B cell (primary cell): ENCODE measurements at regions not wholly inside any gene's neighbourhood (a gene's known extent, or its start where the extent isn't known, plus 50 kb on each side); places are given as distances from the start of the nearest gene placed in this dataset.

Source experiments
- ATAC-seq: fragments of 200-7000 bp; cut with Tn5 transposase; one replicate; pipeline ENCODE4 v1.10.0; 2021; ENCODE audit warnings: low read depth, mild to moderate bottlenecking, moderate number of reproducible peaks, moderate library complexity
- CTCF ChIA-PET: fragments of 350-600 bp; sonication (Branson Sonifier 250); formaldehyde crosslinking; loops from one replicate; lab custom pipeline; 2021; ENCODE audit warnings: antibody characterized with exemption, inconsistent platforms; lab: Charles Lee
- POLR2A ChIA-PET: fragments of 350-600 bp; sonication (Branson Sonifier 250); formaldehyde crosslinking; loops from one replicate; lab custom pipeline; 2021; ENCODE audit warnings: antibody characterized with exemption; lab: Charles Lee
- DNase-seq: peaks from one replicate; pipeline ENCODE4 v3.0.0; 2013
- H2AFZ ChIP-seq: 2 replicates; pipeline ENCODE4 v1.6.1; 2012; ENCODE audit warnings: mild to moderate bottlenecking, low read depth, low read length; ENCODE audit not compliant: insufficient read depth, poor library complexity, severe bottlenecking
- H3K27ac ChIP-seq, 2 donors: 1 replicate in 1 of 2; 2 replicates in 1 of 2; pipeline ENCODE4 v1.5.1; 2012 to 2013; ENCODE audit warnings: low read length in 2 of 2, mild to moderate bottlenecking in 2 of 2, moderate library complexity in 1 of 2
- H3K27me3 ChIP-seq, 4 experiments: fragments of 200-600 bp in 1 of 4; sonication (generic) in 1 of 4; replicated peaks in 1 of 4; 1 replicate in 2 of 4; 2 replicates in 2 of 4; pipeline versions ENCODE4 v1.6.1 to v1.7.0; 2013 to 2016; ENCODE audit warnings: low read length in 3 of 4, mild to moderate bottlenecking in 2 of 4, mixed read lengths in 1 of 4, moderate library complexity in 1 of 4; ENCODE audit not compliant: insufficient read depth in 4 of 4, control insufficient read depth in 3 of 4; ENCODE audit errors: control extremely low read depth in 1 of 4
- H3K36me3 ChIP-seq, 2 experiments: replicated peaks in 1 of 2; 1 replicate in 1 of 2; 2 replicates in 1 of 2; pipeline versions ENCODE4 v1.6.1 to v1.7.1; 2013; ENCODE audit warnings: low read length in 1 of 2; ENCODE audit not compliant: insufficient read depth in 2 of 2, control insufficient read depth in 1 of 2; ENCODE audit errors: control extremely low read depth in 1 of 2, extremely low read depth in 1 of 2
- H3K4me1 ChIP-seq, 2 donors: fragments of 200-600 bp in 1 of 2; sonication (generic) in 1 of 2; 1 replicate in 1 of 2; 2 replicates in 1 of 2; pipeline versions ENCODE4 v1.5.1 to v1.6.1; 2013 to 2017; ENCODE audit warnings: low read length in 2 of 2; ENCODE audit not compliant: control insufficient read depth in 2 of 2, insufficient read depth in 2 of 2
- H3K4me2 ChIP-seq: replicated peaks from 2 replicates; pipeline ENCODE3; 2012; ENCODE audit warnings: mild to moderate bottlenecking, low read depth, low read length; ENCODE audit not compliant: poor library complexity, severe bottlenecking
- H3K4me3 ChIP-seq, 5 experiments: fragments of 200-600 bp in 1 of 5; sonication (generic) in 1 of 5; 1 replicate in 3 of 5; 2 replicates in 2 of 5; pipeline versions ENCODE4 v1.5.1 to v1.7.0; 2011 to 2016; ENCODE audit warnings: low read length in 4 of 5, mild to moderate bottlenecking in 4 of 5, low read depth in 2 of 5, control low read depth in 1 of 5, moderate library complexity in 1 of 5; ENCODE audit not compliant: insufficient read depth in 1 of 5; ENCODE audit errors: control extremely low read depth in 1 of 5, extremely low read depth in 1 of 5
- H3K79me2 ChIP-seq: fragments of 200-600 bp; sonication (generic); one replicate; pipeline ENCODE4 v1.6.0; 2016; ENCODE audit warnings: low read length; ENCODE audit not compliant: control insufficient read depth, insufficient read depth
- H3K9ac ChIP-seq: fragments of 200-600 bp; sonication (generic); 2 replicates; pipeline ENCODE4 v1.6.1; 2017; ENCODE audit warnings: mild to moderate bottlenecking, low read length, moderate library complexity
- H3K9me3 ChIP-seq, 3 donors: one replicate each; pipeline versions ENCODE4 v1.6.1 to v1.7.1; 2013; ENCODE audit warnings: low read length in 2 of 3; ENCODE audit not compliant: control insufficient read depth in 2 of 3, insufficient read depth in 1 of 3; ENCODE audit errors: control extremely low read depth in 1 of 3
- H4K20me1 ChIP-seq: 2 replicates; pipeline ENCODE4 v1.6.0; 2012; ENCODE audit warnings: mild to moderate bottlenecking, low read length; ENCODE audit not compliant: insufficient read depth, control insufficient read depth, poor library complexity, severe bottlenecking
- H3K27ac Mint-ChIP-seq: one replicate; pipeline ENCODE4 v1.8.0; 2021; ENCODE audit warnings: mixed read lengths
- H3K27me3 Mint-ChIP-seq: one replicate; pipeline ENCODE4 v1.8.0; 2021; ENCODE audit warnings: mixed read lengths
- H3K4me1 Mint-ChIP-seq: one replicate; pipeline ENCODE4 v1.8.0; 2021; ENCODE audit warnings: mixed read lengths
- H3K4me3 Mint-ChIP-seq: one replicate; pipeline ENCODE4 v1.8.0; 2021; ENCODE audit warnings: mixed read lengths
- H3K9me3 Mint-ChIP-seq: one replicate; pipeline ENCODE4 v1.8.0; 2022; ENCODE audit warnings: mixed read lengths; ENCODE audit not compliant: insufficient read depth
- EZH2 ChIP-seq: IDR thresholded peaks from 2 replicates; pipeline ENCODE4 v1.6.1; 2012; ENCODE audit warnings: borderline replicate concordance, low read depth, mild to moderate bottlenecking, moderate library complexity, low read length; ENCODE audit not compliant: insufficient read depth, poor library complexity, severe bottlenecking
- WGBS: methylation state at CpG from one replicate; pipeline ENCODE4 v1.1.5; 2013; ENCODE audit warnings: missing lambda C conversion rate; ENCODE audit not compliant: insufficient coverage; 5-methylcytosine and 5-hydroxymethylcytosine counted together
- intact Hi-C: fragments of 100-400 bp; cut with micrococcal nuclease; formaldehyde crosslinking; loops from one replicate; pipeline ENCODE4 v1.10.0; 2022
- TF ChIP-seq, protein P1 (sequence below): fragments of 200-600 bp; IDR thresholded peaks from one replicate; pipeline ENCODE4 v1.8.0; 2022; ENCODE audit warnings: antibody characterized with exemption, mild to moderate bottlenecking

DNA sequence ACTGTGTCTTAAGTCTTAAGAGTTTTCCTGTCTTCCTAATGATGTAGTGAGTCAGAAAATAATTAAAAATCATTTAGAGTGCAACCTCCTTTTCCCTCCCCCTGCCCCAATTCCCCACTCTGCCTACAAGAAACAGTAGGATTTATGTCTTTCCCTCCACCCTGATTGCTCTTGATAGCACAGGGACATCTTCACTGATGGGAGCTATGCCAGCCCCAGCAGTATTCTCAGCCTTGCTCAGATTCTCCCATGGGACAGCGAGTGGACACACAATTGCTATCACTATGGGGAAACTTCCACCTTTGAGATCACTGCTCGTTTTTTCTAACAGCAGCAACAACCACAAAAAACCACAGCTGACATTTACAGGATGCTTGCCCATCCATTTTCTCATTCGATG lies 216.6 kb upstream of the PLXNA2 start:
- TF ChIP-seq, protein P1, sequence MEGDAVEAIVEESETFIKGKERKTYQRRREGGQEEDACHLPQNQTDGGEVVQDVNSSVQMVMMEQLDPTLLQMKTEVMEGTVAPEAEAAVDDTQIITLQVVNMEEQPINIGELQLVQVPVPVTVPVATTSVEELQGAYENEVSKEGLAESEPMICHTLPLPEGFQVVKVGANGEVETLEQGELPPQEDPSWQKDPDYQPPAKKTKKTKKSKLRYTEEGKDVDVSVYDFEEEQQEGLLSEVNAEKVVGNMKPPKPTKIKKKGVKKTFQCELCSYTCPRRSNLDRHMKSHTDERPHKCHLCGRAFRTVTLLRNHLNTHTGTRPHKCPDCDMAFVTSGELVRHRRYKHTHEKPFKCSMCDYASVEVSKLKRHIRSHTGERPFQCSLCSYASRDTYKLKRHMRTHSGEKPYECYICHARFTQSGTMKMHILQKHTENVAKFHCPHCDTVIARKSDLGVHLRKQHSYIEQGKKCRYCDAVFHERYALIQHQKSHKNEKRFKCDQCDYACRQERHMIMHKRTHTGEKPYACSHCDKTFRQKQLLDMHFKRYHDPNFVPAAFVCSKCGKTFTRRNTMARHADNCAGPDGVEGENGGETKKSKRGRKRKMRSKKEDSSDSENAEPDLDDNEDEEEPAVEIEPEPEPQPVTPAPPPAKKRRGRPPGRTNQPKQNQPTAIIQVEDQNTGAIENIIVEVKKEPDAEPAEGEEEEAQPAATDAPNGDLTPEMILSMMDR = no peak
- TF ChIP-seq EZH2 = no peak
- H3K27me3 ChIP-seq = no peaks in the 10 kb centered on the region
- POLR2A ChIA-PET = no interaction called here
- no peak overlapping the region for H3K4me2 ChIP-seq
- no peaks in the 10 kb centered on the region for H3K4me1 ChIP-seq
- H3K9me3 ChIP-seq = no peaks in the 10 kb centered on the region
- no peaks in the 10 kb centered on the region for H3K9me3 Mint-ChIP-seq
- no peaks in the 10 kb centered on the region for H3K36me3 ChIP-seq
- CTCF ChIA-PET = no interaction called here
- H3K27ac Mint-ChIP-seq = no peak overlapping the region
- no peaks in the 10 kb centered on the region for H4K20me1 ChIP-seq
- no peaks in the 10 kb centered on the region for H3K4me1 Mint-ChIP-seq
- 81% methylated on average over 3 of the region's 3 CpGs for WGBS
- no peak overlapping the region for H3K4me3 Mint-ChIP-seq
- H3K79me2 ChIP-seq = no peaks in the 10 kb centered on the region
- no peak for ATAC-seq
- H2AFZ ChIP-seq = no peak overlapping the region
- H3K9ac ChIP-seq = no peak overlapping the region
- no peak for DNase-seq
- H3K4me3 ChIP-seq = no peak overlapping the region
- H3K27ac ChIP-seq = no peak overlapping the region
- H3K27me3 Mint-ChIP-seq = no peaks in the 10 kb centered on the region
- intact Hi-C loops = no loop called here

DNA sequence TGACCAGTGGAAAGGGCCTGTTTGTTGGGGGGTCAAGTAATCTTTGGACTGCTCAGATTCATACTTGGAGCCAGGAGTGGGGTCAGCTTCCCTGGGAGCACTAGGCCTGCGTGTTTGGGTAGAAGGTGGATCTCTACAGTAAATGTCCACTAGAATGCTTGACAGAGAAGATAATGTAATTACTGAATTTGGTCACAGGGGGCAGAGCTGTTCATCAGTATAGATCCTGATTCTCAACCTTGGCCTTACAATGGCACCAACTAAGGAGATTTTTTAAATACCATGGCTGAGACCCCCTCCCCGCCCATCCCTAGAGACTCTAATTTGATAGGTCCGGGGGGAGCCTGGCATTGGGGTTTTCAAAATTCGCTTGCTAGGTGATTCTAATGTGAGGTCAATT lies 217.5 kb upstream of the PLXNA2 start:
- 100% methylated on average over 1 of the region's 4 CpGs for WGBS
- Histone ChIP-seq H3K4me2 (no peak overlapping the region), H3K36me3 (no peaks in the 10 kb centered on the region), H4K20me1 (no peaks in the 10 kb centered on the region), H3K4me1 (no peaks in the 10 kb centered on the region), H3K27ac (no peak overlapping the region), H2AFZ (no peak overlapping the region), H3K4me3 (no peak overlapping the region), H3K27me3 (no peaks in the 10 kb centered on the region), H3K9ac (no peak overlapping the region), H3K79me2 (no peaks in the 10 kb centered on the region), H3K9me3 (no peaks in the 10 kb centered on the region)
- DNase-seq (no peak), ATAC-seq (no peak)
- intact Hi-C loops = no loop called here
- Mint-ChIP-seq H3K27ac (no peak overlapping the region), H3K4me1 (no peaks in the 10 kb centered on the region), H3K4me3 (no peak overlapping the region), H3K9me3 (no peaks in the 10 kb centered on the region), H3K27me3 (no peaks in the 10 kb centered on the region)
- ChIA-PET CTCF (no interaction called here), POLR2A (no interaction called here)
- TF ChIP-seq EZH2 = no peak
- TF ChIP-seq, protein P1 = peak; percentile 19
